PC-3 (cell line): ENCODE measurements at regions not wholly inside any gene's neighbourhood (a gene's known extent, or its start where the extent isn't known, plus 50 kb on each side); places are given as distances from the start of the nearest gene placed in this dataset.

Experiments used
- ATAC-seq: fragments of 200-7000 bp; cut with Tn5 transposase; 2 replicates; pipeline ENCODE4 v1.9.1; 2020; ENCODE audit warnings: mild to moderate bottlenecking, moderate library complexity
- BruUV-seq: library from RNA; stranded (reverse); fragments of 400-500 nt; replicated peaks from 2 replicates; lab custom pipeline; 2021; lab: Mats Ljungman, UMichigan
- CTCF ChIA-PET: fragments of 300-600 bp; sonication (Branson Sonifier 250); formaldehyde crosslinking; loops from one replicate; lab custom pipeline; 2022; ENCODE audit warnings: antibody characterized with exemption; lab: Charles Lee
- POLR2A ChIA-PET: fragments of 300-600 bp; sonication (Branson Sonifier 250); formaldehyde crosslinking; loops from one replicate; lab custom pipeline; 2022; ENCODE audit warnings: antibody characterized with exemption; ENCODE audit not compliant: unreplicated experiment; lab: Charles Lee
- DNase-seq: peaks from one replicate; pipeline ENCODE4 v3.0.0-alpha.2; 2015
- H2AFZ ChIP-seq: fragments of 300-600 bp; sonication (generic); 2 replicates; pipeline ENCODE4 v1.6.0; 2016; ENCODE audit warnings: antibody characterized with exemption, low read length
- H3F3A ChIP-seq: fragments of 300-600 bp; sonication (generic); one replicate; pipeline ENCODE4 v1.6.0; 2017; ENCODE audit warnings: antibody characterized with exemption, low read length, control low read depth, mild to moderate bottlenecking; ENCODE audit not compliant: unreplicated experiment
- H3K27ac ChIP-seq: fragments of 300-600 bp; sonication (generic); 2 replicates; pipeline ENCODE4 v1.5.1; 2016; ENCODE audit warnings: mild to moderate bottlenecking, low read length
- H3K27me3 ChIP-seq: fragments of 300-600 bp; sonication (generic); 2 replicates; pipeline ENCODE4 v1.6.1; 2016; ENCODE audit warnings: low read length, mixed read lengths
- H3K36me3 ChIP-seq: fragments of 300-600 bp; sonication (generic); 2 replicates; pipeline ENCODE4 v1.6.1; 2016; ENCODE audit warnings: low read depth, mixed run types, low read length, mixed read lengths
- H3K4me1 ChIP-seq: fragments of 300-600 bp; sonication (generic); 2 replicates; pipeline ENCODE4 v1.5.1; 2016; ENCODE audit warnings: low read length; ENCODE audit not compliant: insufficient read depth
- H3K4me2 ChIP-seq: fragments of 300-600 bp; sonication (generic); 2 replicates; pipeline ENCODE4 v1.6.0; 2016; ENCODE audit warnings: low read length
- H3K4me3 ChIP-seq: fragments of 300-600 bp; sonication (generic); 2 replicates; pipeline ENCODE4 v1.5.1; 2016; ENCODE audit warnings: mild to moderate bottlenecking, low read length, mixed read lengths
- H3K79me2 ChIP-seq: fragments of 300-600 bp; sonication (generic); 2 replicates; pipeline ENCODE4 v1.6.1; 2017; ENCODE audit warnings: low read length, mixed read lengths
- H3K9ac ChIP-seq: fragments of 300-600 bp; sonication (generic); 2 replicates; pipeline ENCODE4 v1.6.0; 2016; ENCODE audit warnings: mild to moderate bottlenecking, low read length
- H3K9me2 ChIP-seq: fragments of 300-600 bp; sonication (generic); replicated peaks from 2 replicates; pipeline ENCODE4 v1.6.1; 2016; ENCODE audit warnings: mixed run types, low read length, mixed read lengths
- H3K9me3 ChIP-seq: fragments of 300-600 bp; sonication (generic); 2 replicates; pipeline ENCODE4 v1.6.1; 2016; ENCODE audit warnings: low read length, mixed read lengths
- H4K20me1 ChIP-seq: fragments of 300-600 bp; sonication (generic); 2 replicates; pipeline ENCODE4 v1.6.1; 2016; ENCODE audit warnings: low read length, mixed read lengths
- EZH2 ChIP-seq: fragments of 300-600 bp; sonication (generic); IDR thresholded peaks from one replicate; pipeline ENCODE4 v1.6.1; 2017; ENCODE audit warnings: antibody characterized with exemption, mild to moderate bottlenecking, low read length; ENCODE audit not compliant: unreplicated experiment
- EZH2phosphoT487 ChIP-seq: fragments of 300-600 bp; sonication (generic); IDR thresholded peaks from 2 replicates; pipeline ENCODE4 v1.6.1; 2018; ENCODE audit warnings: mild to moderate bottlenecking, antibody characterized with exemption, low read length, borderline replicate concordance
- intact Hi-C: fragments of 100-400 bp; cut with micrococcal nuclease; formaldehyde crosslinking; loops from 2 replicates; pipeline ENCODE4 v1.9.0; 2023
- TF ChIP-seq, protein P1 (sequence below): fragments of 300-600 bp; sonication (generic); conservative IDR thresholded peaks from 2 replicates; pipeline ENCODE4 v1.5.1; 2017; ENCODE audit warnings: antibody characterized with exemption, low read depth, mild to moderate bottlenecking, low read length

DNA sequence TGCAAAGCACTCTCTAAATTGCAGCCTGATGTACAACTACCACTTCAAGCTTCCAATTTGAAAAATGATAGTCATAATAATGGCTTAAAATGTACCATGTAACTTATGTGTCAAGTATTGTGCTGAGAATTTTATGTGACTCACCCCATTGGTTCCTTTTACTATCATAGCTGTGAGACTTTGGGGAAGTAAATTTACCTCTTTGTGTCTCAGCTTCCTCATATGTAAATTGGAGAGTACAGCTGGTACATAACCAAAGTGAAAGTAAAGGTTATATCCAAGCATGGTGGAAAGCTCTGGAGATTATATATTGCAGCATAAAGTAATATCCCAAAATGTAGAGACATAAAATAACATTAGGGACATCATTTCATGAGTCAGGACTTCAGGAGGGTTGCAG lies 2200.4 kb upstream of the C9orf72 start:
- Histone ChIP-seq H3K36me3 (no peaks in the 10 kb centered on the region), H3K9ac (no peak overlapping the region), H3K27me3 (no peaks in the 10 kb centered on the region), H3K27ac (no peak overlapping the region), H3K9me2 (no peaks in the 10 kb centered on the region), H3F3A (no peaks in the 10 kb centered on the region), H4K20me1 (no peaks in the 10 kb centered on the region), H3K79me2 (no peaks in the 10 kb centered on the region), H3K4me1 (no peaks in the 10 kb centered on the region), H2AFZ (no peak overlapping the region), H3K9me3 (no peaks in the 10 kb centered on the region), H3K4me2 (peak overlapping the region; percentile 39; the same call in 1 of the 2 replicates), H3K4me3 (no peak overlapping the region)
- ATAC-seq: no peak
- TF ChIP-seq, protein P1, sequence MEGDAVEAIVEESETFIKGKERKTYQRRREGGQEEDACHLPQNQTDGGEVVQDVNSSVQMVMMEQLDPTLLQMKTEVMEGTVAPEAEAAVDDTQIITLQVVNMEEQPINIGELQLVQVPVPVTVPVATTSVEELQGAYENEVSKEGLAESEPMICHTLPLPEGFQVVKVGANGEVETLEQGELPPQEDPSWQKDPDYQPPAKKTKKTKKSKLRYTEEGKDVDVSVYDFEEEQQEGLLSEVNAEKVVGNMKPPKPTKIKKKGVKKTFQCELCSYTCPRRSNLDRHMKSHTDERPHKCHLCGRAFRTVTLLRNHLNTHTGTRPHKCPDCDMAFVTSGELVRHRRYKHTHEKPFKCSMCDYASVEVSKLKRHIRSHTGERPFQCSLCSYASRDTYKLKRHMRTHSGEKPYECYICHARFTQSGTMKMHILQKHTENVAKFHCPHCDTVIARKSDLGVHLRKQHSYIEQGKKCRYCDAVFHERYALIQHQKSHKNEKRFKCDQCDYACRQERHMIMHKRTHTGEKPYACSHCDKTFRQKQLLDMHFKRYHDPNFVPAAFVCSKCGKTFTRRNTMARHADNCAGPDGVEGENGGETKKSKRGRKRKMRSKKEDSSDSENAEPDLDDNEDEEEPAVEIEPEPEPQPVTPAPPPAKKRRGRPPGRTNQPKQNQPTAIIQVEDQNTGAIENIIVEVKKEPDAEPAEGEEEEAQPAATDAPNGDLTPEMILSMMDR: no peak
- ChIA-PET POLR2A (no interaction called here), CTCF (no interaction called here)
- BruUV-seq: no TSS peak
- DNase-seq: no peak
- intact Hi-C loops: no loop called here

DNA sequence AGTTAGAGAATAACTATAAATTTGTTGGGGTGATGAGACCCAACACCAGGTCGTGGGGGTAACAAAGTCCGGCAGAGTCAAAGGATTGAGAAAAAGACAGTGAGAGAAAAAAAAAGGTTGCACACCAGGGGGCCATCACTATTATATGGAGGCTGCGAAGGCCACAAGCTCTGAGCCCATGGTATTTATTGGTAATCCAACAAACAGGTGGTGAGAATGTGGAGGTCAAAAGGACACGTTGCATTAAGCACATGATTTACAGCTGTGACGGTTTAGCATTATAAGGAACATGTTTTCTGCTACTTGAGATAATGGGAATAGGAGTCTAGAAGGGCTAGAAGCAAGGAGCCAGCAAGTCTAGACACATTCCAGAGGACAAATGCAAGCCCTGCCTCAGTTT lies 2202.2 kb upstream of the C9orf72 start:
- ChIA-PET POLR2A (no interaction called here), CTCF (no interaction called here)
- H3K79me2 ChIP-seq: no peaks in the 10 kb centered on the region
- H3K9me2 ChIP-seq: no peaks in the 10 kb centered on the region
- H3K27me3 ChIP-seq: no peaks in the 10 kb centered on the region
- no peak overlapping the region for H3K4me3 ChIP-seq
- H3K27ac ChIP-seq: no peak overlapping the region
- H2AFZ ChIP-seq: no peak overlapping the region
- H4K20me1 ChIP-seq: no peaks in the 10 kb centered on the region
- H3K36me3 ChIP-seq: no peaks in the 10 kb centered on the region
- TF ChIP-seq EZH2phosphoT487 (no peak), EZH2 (no peak)
- TF ChIP-seq, protein P1: no peak
- H3K4me1 ChIP-seq: no peaks in the 10 kb centered on the region
- ATAC-seq (no peak), DNase-seq (no peak)
- intact Hi-C loops: no loop called here
- no peak overlapping the region for H3K4me2 ChIP-seq
- BruUV-seq: no TSS peak
- H3K9me3 ChIP-seq: no peaks in the 10 kb centered on the region
- H3K9ac ChIP-seq: no peak overlapping the region
- no peaks in the 10 kb centered on the region for H3F3A ChIP-seq

DNA sequence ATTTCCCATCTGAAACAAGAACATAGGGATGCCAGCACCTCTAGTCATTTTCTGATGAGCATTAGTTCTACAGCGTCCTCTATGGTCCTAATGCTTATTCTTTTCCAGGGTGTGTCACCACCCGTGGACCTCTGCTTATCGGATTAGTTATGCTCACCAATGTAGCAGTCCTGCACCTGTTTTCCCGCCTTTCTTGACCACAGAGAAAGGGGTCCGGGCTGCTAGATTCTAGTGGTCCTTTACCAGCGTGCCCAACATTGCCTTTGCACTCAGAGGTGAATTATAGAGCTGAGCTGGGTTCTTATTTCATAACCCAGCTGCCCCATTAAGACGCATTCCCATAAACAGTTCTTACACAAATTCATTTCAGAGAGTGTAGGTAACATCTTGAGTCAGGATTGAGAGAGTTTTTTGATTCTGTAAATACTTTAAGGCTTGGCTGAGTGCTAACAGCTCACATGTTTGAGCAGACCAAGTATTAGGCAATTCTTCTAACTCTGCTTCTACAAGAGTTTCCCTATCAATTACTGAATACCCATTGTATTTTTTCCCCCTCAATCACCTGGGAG lies 2205.1 kb upstream of the C9orf72 start:
- ATAC-seq: no peak
- Histone ChIP-seq H3F3A (no peaks in the 10 kb centered on the region), H3K27me3 (no peaks in the 10 kb centered on the region), H3K9me3 (no peaks in the 10 kb centered on the region), H3K4me2 (no peak overlapping the region), H3K9me2 (no peaks in the 10 kb centered on the region), H3K36me3 (no peaks in the 10 kb centered on the region), H3K4me3 (no peak overlapping the region), H3K27ac (no peak overlapping the region), H3K4me1 (no peaks in the 10 kb centered on the region), H3K9ac (no peak overlapping the region), H4K20me1 (no peaks in the 10 kb centered on the region), H2AFZ (no peak overlapping the region), H3K79me2 (no peaks in the 10 kb centered on the region)
- CTCF ChIA-PET: no interaction called here
- TF ChIP-seq EZH2phosphoT487 (no peak), EZH2 (no peak)
- BruUV-seq: no TSS peak
- no peak for DNase-seq
- POLR2A ChIA-PET: no interaction called here
- intact Hi-C loops: no loop called here
